HepG2 (cell line): ENCODE measurements at regions not wholly inside any gene's neighbourhood (a gene's known extent, or its start where the extent isn't known, plus 50 kb on each side); places are given as distances from the start of the nearest gene placed in this dataset.

Source experiments
- ATAC-seq: fragments of 200-7000 bp; cut with Tn5 transposase; 3 replicates; pipeline ENCODE4 v1.9.1; 2020; ENCODE audit warnings: mild to moderate bottlenecking, moderate library complexity
- BruUV-seq: library from RNA; stranded (reverse); fragments of 400-500 nt; replicated peaks from 2 replicates; lab custom pipeline; 2021; lab: Mats Ljungman, UMichigan
- CTCF ChIA-PET: fragments of 300-600 bp; formaldehyde crosslinking; extraction: SDS; loops from one replicate; lab custom pipeline; 2021; ENCODE audit warnings: low total read pairs, inconsistent platforms, low intra/inter-chr PET ratio; lab: Yijun Ruan, JAX
- POLR2A ChIA-PET: fragments of 350-600 bp; sonication (Branson Sonifier 250); formaldehyde crosslinking; loops from one replicate; lab custom pipeline; 2020; ENCODE audit warnings: antibody characterized with exemption, inconsistent platforms; lab: Yijun Ruan, JAX
- DNase-seq: peaks from one replicate; pipeline ENCODE4 v3.0.0-alpha.2; 2015; ENCODE audit warnings: low spot score
- FAIRE-seq: peaks from 3 replicates; lab custom pipeline; 2011; peaks lifted over from hg19 to GRCh38; lab: Jason Lieb, UNC
- H2AFZ ChIP-seq: one replicate; pipeline ENCODE4 v1.6.1; 2011; ENCODE audit warnings: low read length, inconsistent platforms
- H3K27ac ChIP-seq: fragments of 300-600 bp; 3 replicates; pipeline ENCODE4 v1.8.0; 2011; ENCODE audit warnings: mixed run types, mild to moderate bottlenecking, mixed read lengths, low read length, inconsistent platforms; ENCODE audit not compliant: insufficient read depth; ENCODE audit errors: extremely low read length
- H3K27me3 ChIP-seq, 2 experiments: fragments of 200-600 bp in 1 of 2; 2 replicates in 1 of 2; 3 replicates in 1 of 2; pipeline versions ENCODE4 v1.6.0 to v1.8.0; 2011; ENCODE audit warnings: low read length in 2 of 2, mild to moderate bottlenecking in 2 of 2, moderate library complexity in 2 of 2, inconsistent platforms in 1 of 2; ENCODE audit not compliant: insufficient read depth in 2 of 2, control insufficient read depth in 1 of 2
- H3K36me3 ChIP-seq, 2 experiments: fragments of 200-600 bp in 1 of 2; replicated peaks in 1 of 2; 2 replicates in 1 of 2; 3 replicates in 1 of 2; pipeline versions ENCODE4 v1.5.1 to v1.8.0; 2011; ENCODE audit warnings: low read length in 2 of 2, inconsistent platforms in 1 of 2; ENCODE audit not compliant: insufficient read depth in 2 of 2, control insufficient read depth in 1 of 2
- H3K4me1 ChIP-seq: 2 replicates; pipeline ENCODE4 v1.5.1; 2012; ENCODE audit warnings: low read length, inconsistent platforms; ENCODE audit not compliant: insufficient read depth
- H3K4me2 ChIP-seq: 2 replicates; pipeline ENCODE4 v1.6.0; 2011; ENCODE audit warnings: low read depth, low read length, inconsistent platforms
- H3K4me3 ChIP-seq, 3 experiments: fragments of 200-600 bp in 1 of 3; sonication (generic), shearing (Covaris generic) in 1 of 3; replicated peaks in 1 of 3; 2 replicates each; pipeline ENCODE4 v1.5.1; 2011 to 2016; ENCODE audit warnings: low read length in 3 of 3, inconsistent platforms in 2 of 3, low read depth in 2 of 3, mild to moderate bottlenecking in 2 of 3, control low read depth in 1 of 3, mixed read lengths in 1 of 3; ENCODE audit not compliant: insufficient read depth in 1 of 3
- H3K79me2 ChIP-seq: one replicate; pipeline ENCODE4 v1.6.1; 2011; ENCODE audit warnings: low read length, inconsistent platforms; ENCODE audit not compliant: insufficient read depth
- H3K9ac ChIP-seq: 2 replicates; pipeline ENCODE4 v1.6.0; 2011; ENCODE audit warnings: mild to moderate bottlenecking, low read depth, low read length, inconsistent platforms; ENCODE audit not compliant: insufficient read depth
- H3K9me3 ChIP-seq: 2 replicates; pipeline ENCODE4 v1.5.1; 2012; ENCODE audit warnings: mild to moderate bottlenecking, low read length
- H4K20me1 ChIP-seq: 2 replicates; pipeline ENCODE4 v1.6.0; 2011; ENCODE audit warnings: inconsistent platforms, mild to moderate bottlenecking, low read length, moderate library complexity; ENCODE audit not compliant: insufficient read depth
- CHD4 ChIP-seq: fragments of 200-600 bp; sonication (generic); IDR thresholded peaks from 2 replicates; pipeline ENCODE4 v1.7.0; 2017; ENCODE audit warnings: mild to moderate bottlenecking, low read length, borderline replicate concordance
- NBN ChIP-seq: fragments of 450-650 bp; conservative IDR thresholded peaks from 2 replicates; pipeline ENCODE4 v1.6.1; 2017
- SMAD3 ChIP-seq: sonication (generic); formaldehyde crosslinking; IDR thresholded peaks from 2 replicates; pipeline ENCODE4 v1.4.0; 2020; ENCODE audit warnings: missing genetic modification reagents
- SMARCE1 ChIP-seq: fragments of 450-650 bp; IDR thresholded peaks from 2 replicates; pipeline ENCODE4 v1.6.1; 2017; ENCODE audit warnings: borderline replicate concordance
- WGBS: methylation state at CpG from one replicate; pipeline ENCODE4 v1.1.6; 2017; ENCODE audit warnings: low lambda C conversion rate; 5-methylcytosine and 5-hydroxymethylcytosine counted together
- in situ Hi-C: cut with HindIII; loops from 2 replicates; pipeline ENCODE4 v1.10.0; 2017; ENCODE audit warnings: low pct_unique_long_range_greater_than_20kb; ENCODE audit not compliant: extremely low pct_ligation_motif_present
- intact Hi-C: fragments of 100-400 bp; cut with micrococcal nuclease; formaldehyde crosslinking; loops from one replicate; pipeline ENCODE4 v1.10.0; 2022; ENCODE audit not compliant: unreplicated experiment
- TF ChIP-seq, protein P1 (sequence below), 2 experiments: fragments of 450-650 bp in 1 of 2; sonication (generic) in 1 of 2; formaldehyde crosslinking; IDR thresholded peaks; 2 replicates each; pipeline versions ENCODE4 v1.5.0 to v1.8.0; 2020 to 2022; ENCODE audit warnings: mild to moderate bottlenecking in 1 of 2, missing genetic modification reagents in 1 of 2

DNA sequence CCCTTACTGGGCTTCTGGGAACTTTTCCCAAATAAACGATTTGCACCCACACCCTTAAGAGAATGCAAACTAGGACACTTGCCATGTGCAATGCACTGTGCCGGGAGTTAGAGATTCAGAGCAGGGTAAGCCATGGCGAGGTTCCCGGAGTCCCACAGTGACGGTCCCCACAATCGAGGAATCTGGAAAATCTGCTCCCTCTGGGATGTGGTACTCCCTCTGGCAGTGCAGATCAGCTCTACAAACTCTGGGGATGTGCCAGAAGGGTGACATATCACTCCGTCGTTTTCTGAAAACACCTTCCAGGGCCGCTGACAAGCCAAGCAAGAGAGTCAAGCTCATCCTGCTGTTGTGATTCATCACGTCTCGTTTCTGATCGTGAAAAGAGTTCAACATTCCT is 537.5 kb downstream of the BCOR start (continued):
- TF ChIP-seq CHD4, result no peak

DNA sequence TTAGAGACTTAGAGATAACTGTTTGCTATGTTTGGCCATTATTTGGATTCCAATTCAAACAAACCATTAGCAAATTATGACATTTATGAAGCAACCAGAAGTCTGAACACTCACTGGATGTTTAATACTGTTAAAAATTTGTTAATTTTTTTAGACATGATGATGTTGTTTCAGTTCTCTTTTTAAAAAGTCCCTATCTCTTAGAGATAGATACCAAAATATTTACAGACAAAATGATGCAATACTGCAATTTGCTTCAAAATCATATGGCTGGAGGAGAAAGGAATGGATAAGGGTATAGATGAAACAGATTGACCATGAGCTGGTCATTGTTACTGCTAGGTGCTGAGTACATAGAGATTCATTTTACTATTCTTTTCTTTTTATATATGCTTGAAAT is 534.6 kb downstream of the BCOR start:
- Histone ChIP-seq H3K4me2 (no peak overlapping the region), H3K27me3 (no peaks in the 10 kb centered on the region), H3K27ac (no peak overlapping the region), H3K4me3 (no peak overlapping the region), H4K20me1 (no peaks in the 10 kb centered on the region), H3K9me3 (no peaks in the 10 kb centered on the region), H3K9ac (no peak overlapping the region), H3K79me2 (no peaks in the 10 kb centered on the region), H3K36me3 (no peaks in the 10 kb centered on the region), H2AFZ (no peak overlapping the region), H3K4me1 (no peaks in the 10 kb centered on the region)
- no peak for TF ChIP-seq NBN
- TF ChIP-seq, protein P1, sequence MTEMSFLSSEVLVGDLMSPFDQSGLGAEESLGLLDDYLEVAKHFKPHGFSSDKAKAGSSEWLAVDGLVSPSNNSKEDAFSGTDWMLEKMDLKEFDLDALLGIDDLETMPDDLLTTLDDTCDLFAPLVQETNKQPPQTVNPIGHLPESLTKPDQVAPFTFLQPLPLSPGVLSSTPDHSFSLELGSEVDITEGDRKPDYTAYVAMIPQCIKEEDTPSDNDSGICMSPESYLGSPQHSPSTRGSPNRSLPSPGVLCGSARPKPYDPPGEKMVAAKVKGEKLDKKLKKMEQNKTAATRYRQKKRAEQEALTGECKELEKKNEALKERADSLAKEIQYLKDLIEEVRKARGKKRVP (CRISPR knock-in tag; IDR thresholded peaks at IDR 0.05), result no peak
- no peak for DNase-seq
- no peak for ATAC-seq
- ChIA-PET CTCF (no interaction called here), POLR2A (no interaction called here)
- intact Hi-C loops, result no loop called here
- BruUV-seq, result no TSS peak
- no peak for FAIRE-seq
- in situ Hi-C loops, result no loop called here

GRCh38 chrX:39564751-39565150 is 533.0 kb downstream of the BCOR start:
- no peaks in the 10 kb centered on the region for H3K36me3 ChIP-seq
- TF ChIP-seq SMAD3 (CRISPR knock-in tag) (no peak), SMARCE1 (no peak)
- no peak overlapping the region for H3K4me2 ChIP-seq
- ChIA-PET CTCF (no interaction called here), POLR2A (no interaction called here)
- H3K79me2 ChIP-seq, result no peaks in the 10 kb centered on the region
- in situ Hi-C loops (no loop called here), intact Hi-C loops (no loop called here)
- DNase-seq (no peak), FAIRE-seq (no peak), ATAC-seq (no peak)
- no peak overlapping the region for H3K27ac ChIP-seq
- H2AFZ ChIP-seq, result no peak overlapping the region
- H3K4me3 ChIP-seq, result no peak overlapping the region
- BruUV-seq, result no TSS peak
- H3K9ac ChIP-seq, result no peak overlapping the region
- H3K4me1 ChIP-seq, result no peaks in the 10 kb centered on the region
- H3K27me3 ChIP-seq, result no peaks in the 10 kb centered on the region
- 0% methylated on average over 2 of the region's 3 CpGs for WGBS
- no peaks in the 10 kb centered on the region for H3K9me3 ChIP-seq
- no peaks in the 10 kb centered on the region for H4K20me1 ChIP-seq
